ENCODE measurements at regions not wholly inside any gene's neighbourhood (a gene's known extent, or its start where the extent isn't known, plus 50 kb on each side); places are given as distances from the start of the nearest gene placed in this dataset.

DNA sequence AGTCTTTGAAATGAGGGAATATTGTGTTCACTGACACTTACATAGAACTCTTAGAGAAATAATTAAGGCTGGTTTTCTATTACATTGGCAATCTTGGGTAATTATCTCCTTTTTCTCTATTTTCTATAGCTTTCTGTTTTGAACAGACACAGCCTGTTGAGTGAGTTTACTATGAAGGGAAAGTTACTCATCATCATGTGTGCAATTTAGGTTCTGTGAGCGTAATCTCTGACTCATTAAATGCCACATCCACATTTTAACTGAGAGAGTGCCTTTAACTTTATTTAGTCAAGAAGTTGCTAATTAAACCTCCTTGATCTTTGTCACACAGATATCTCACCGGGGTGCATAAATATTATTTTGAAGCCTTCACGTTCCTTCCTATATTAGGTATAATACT, 174.0 kb upstream of the SLC8A1 start:
- Histone ChIP-seq H3K9me3 (ENCODE audit: control insufficient read depth in 4 of 4, low read length in 3 of 4) (no peaks in the 10 kb centered on the region), H3K9ac (ENCODE audit: low read depth in 1 of 2, low read length in 2 of 2) (no peak overlapping the region), H3K36me3 (ENCODE audit: control insufficient read depth in 4 of 4, insufficient read depth in 3 of 4, low read depth in 1 of 4, low read length in 3 of 4) (no peaks in the 10 kb centered on the region), H3K4me3 (ENCODE audit: low read depth in 1 of 3, low read length in 3 of 3) (no peak overlapping the region), H3K27me3 (ENCODE audit: control insufficient read depth in 4 of 4, insufficient read depth in 4 of 4, low read length in 3 of 4) (no peaks in the 10 kb centered on the region), H3K4me1 (ENCODE audit: control insufficient read depth in 4 of 4, insufficient read depth in 4 of 4, low read length in 3 of 4) (no peaks in the 10 kb centered on the region), H3K27ac (ENCODE audit: low read depth in 1 of 2, low read length in 2 of 2) (no peak overlapping the region)
- 67% methylated on average over 3 of the region's 3 CpGs for WGBS
- TF ChIP-seq NR2F2 (IDR thresholded peaks at IDR 0.05), result no peak
- TF ChIP-seq SP1 (IDR thresholded peaks at IDR 0.05), result no peak
- TF ChIP-seq, protein P1, sequence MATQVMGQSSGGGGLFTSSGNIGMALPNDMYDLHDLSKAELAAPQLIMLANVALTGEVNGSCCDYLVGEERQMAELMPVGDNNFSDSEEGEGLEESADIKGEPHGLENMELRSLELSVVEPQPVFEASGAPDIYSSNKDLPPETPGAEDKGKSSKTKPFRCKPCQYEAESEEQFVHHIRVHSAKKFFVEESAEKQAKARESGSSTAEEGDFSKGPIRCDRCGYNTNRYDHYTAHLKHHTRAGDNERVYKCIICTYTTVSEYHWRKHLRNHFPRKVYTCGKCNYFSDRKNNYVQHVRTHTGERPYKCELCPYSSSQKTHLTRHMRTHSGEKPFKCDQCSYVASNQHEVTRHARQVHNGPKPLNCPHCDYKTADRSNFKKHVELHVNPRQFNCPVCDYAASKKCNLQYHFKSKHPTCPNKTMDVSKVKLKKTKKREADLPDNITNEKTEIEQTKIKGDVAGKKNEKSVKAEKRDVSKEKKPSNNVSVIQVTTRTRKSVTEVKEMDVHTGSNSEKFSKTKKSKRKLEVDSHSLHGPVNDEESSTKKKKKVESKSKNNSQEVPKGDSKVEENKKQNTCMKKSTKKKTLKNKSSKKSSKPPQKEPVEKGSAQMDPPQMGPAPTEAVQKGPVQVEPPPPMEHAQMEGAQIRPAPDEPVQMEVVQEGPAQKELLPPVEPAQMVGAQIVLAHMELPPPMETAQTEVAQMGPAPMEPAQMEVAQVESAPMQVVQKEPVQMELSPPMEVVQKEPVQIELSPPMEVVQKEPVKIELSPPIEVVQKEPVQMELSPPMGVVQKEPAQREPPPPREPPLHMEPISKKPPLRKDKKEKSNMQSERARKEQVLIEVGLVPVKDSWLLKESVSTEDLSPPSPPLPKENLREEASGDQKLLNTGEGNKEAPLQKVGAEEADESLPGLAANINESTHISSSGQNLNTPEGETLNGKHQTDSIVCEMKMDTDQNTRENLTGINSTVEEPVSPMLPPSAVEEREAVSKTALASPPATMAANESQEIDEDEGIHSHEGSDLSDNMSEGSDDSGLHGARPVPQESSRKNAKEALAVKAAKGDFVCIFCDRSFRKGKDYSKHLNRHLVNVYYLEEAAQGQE (IDR thresholded peaks at IDR 0.05), result no peak
- TF ChIP-seq RXRA (IDR thresholded peaks at IDR 0.05), result no peak
- TF ChIP-seq GABPA (IDR thresholded peaks at IDR 0.05 in 1 of 2, conservative IDR thresholded peaks at IDR 0.05 in 1 of 2), result no peak
- TF ChIP-seq, protein P2, sequence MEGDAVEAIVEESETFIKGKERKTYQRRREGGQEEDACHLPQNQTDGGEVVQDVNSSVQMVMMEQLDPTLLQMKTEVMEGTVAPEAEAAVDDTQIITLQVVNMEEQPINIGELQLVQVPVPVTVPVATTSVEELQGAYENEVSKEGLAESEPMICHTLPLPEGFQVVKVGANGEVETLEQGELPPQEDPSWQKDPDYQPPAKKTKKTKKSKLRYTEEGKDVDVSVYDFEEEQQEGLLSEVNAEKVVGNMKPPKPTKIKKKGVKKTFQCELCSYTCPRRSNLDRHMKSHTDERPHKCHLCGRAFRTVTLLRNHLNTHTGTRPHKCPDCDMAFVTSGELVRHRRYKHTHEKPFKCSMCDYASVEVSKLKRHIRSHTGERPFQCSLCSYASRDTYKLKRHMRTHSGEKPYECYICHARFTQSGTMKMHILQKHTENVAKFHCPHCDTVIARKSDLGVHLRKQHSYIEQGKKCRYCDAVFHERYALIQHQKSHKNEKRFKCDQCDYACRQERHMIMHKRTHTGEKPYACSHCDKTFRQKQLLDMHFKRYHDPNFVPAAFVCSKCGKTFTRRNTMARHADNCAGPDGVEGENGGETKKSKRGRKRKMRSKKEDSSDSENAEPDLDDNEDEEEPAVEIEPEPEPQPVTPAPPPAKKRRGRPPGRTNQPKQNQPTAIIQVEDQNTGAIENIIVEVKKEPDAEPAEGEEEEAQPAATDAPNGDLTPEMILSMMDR (IDR thresholded peaks at IDR 0.05; ENCODE audit: low read depth, low read length, missing input control), result no peak
- TF ChIP-seq, protein P3, sequence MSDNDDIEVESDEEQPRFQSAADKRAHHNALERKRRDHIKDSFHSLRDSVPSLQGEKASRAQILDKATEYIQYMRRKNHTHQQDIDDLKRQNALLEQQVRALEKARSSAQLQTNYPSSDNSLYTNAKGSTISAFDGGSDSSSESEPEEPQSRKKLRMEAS (IDR thresholded peaks at IDR 0.05), result no peak
- TF ChIP-seq FOXA1 (IDR thresholded peaks at IDR 0.05), result no peak
- no peak for TF ChIP-seq RAD21 (IDR thresholded peaks at IDR 0.05)
- DNase-seq (ENCODE audit: low spot score), result no peak

DNA sequence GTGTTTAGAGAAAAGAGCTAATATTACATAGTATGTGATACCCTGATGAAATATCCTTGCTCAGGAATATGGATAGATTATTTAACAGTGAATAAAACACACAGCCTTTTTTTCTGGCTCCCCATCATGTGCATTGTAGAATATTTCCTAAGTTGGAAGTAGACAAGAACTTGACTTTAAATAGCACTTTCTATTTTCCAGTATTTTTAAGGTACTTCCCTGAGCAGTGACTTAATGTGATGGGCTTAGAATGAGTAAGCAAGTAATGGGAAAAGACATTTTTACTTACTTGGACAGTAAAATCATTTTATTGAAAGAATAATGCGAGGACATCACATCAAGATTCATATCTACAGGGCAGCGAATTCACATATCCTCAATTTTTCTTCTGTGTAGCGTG, 176.7 kb upstream of the SLC8A1 start:
- H3K4me1 ChIP-seq (ENCODE audit: control insufficient read depth in 4 of 4, insufficient read depth in 4 of 4, low read length in 3 of 4), result no peaks in the 10 kb centered on the region
- H3K9me3 ChIP-seq (ENCODE audit: control insufficient read depth in 4 of 4, low read length in 3 of 4), result no peaks in the 10 kb centered on the region
- WGBS, result 44% methylated on average over 3 of the region's 3 CpGs
- no peak overlapping the region for H3K9ac ChIP-seq (ENCODE audit: low read depth in 1 of 2, low read length in 2 of 2)
- H3K4me3 ChIP-seq (ENCODE audit: low read depth in 1 of 3, low read length in 3 of 3), result no peak overlapping the region
- no peaks in the 10 kb centered on the region for H3K36me3 ChIP-seq (ENCODE audit: control insufficient read depth in 4 of 4, insufficient read depth in 3 of 4, low read depth in 1 of 4, low read length in 3 of 4)
- no peaks in the 10 kb centered on the region for H3K27me3 ChIP-seq (ENCODE audit: control insufficient read depth in 4 of 4, insufficient read depth in 4 of 4, low read length in 3 of 4)
- TF ChIP-seq, protein P2 (IDR thresholded peaks at IDR 0.05; ENCODE audit: low read depth, low read length, missing input control), result no peak
- TF ChIP-seq, protein P4, sequence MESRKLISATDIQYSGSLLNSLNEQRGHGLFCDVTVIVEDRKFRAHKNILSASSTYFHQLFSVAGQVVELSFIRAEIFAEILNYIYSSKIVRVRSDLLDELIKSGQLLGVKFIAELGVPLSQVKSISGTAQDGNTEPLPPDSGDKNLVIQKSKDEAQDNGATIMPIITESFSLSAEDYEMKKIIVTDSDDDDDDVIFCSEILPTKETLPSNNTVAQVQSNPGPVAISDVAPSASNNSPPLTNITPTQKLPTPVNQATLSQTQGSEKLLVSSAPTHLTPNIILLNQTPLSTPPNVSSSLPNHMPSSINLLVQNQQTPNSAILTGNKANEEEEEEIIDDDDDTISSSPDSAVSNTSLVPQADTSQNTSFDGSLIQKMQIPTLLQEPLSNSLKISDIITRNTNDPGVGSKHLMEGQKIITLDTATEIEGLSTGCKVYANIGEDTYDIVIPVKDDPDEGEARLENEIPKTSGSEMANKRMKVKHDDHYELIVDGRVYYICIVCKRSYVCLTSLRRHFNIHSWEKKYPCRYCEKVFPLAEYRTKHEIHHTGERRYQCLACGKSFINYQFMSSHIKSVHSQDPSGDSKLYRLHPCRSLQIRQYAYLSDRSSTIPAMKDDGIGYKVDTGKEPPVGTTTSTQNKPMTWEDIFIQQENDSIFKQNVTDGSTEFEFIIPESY (IDR thresholded peaks at IDR 0.05), result no peak
- TF ChIP-seq FOXA2 (IDR thresholded peaks at IDR 0.05) (no peak), RXRA (IDR thresholded peaks at IDR 0.05) (no peak)
- no peak overlapping the region for H3K27ac ChIP-seq (ENCODE audit: low read depth in 1 of 2, low read length in 2 of 2)
- no peak for DNase-seq (ENCODE audit: low spot score)
